Astrocyte (in vitro differentiated cells and primary cell): ENCODE measurements at regions not wholly inside any gene's neighbourhood (a gene's known extent, or its start where the extent isn't known, plus 50 kb on each side); places are given as distances from the start of the nearest gene placed in this dataset.

Experiments used
- DNase-seq: peaks from one replicate; pipeline ENCODE4 v3.0.0-alpha.2; 2010; ENCODE audit warnings: low read depth
- FAIRE-seq: peaks from 2 replicates; lab custom pipeline; 2011; peaks lifted over from hg19 to GRCh38; lab: Jason Lieb, UNC
- H2AFZ ChIP-seq: 2 replicates; pipeline ENCODE4 v1.6.0; 2012; ENCODE audit warnings: low read depth, low read length, inconsistent platforms
- H3K27ac ChIP-seq: 2 replicates; pipeline ENCODE4 v1.5.1; 2011; ENCODE audit warnings: low read depth, low read length, inconsistent platforms
- H3K27me3 ChIP-seq: 2 replicates; pipeline ENCODE4 v1.6.0; 2011; ENCODE audit warnings: low read length, inconsistent platforms; ENCODE audit not compliant: insufficient read depth
- H3K36me3 ChIP-seq: 2 replicates; pipeline ENCODE4 v1.5.1; 2011; ENCODE audit warnings: low read length, inconsistent platforms; ENCODE audit not compliant: insufficient read depth
- H3K4me1 ChIP-seq: 2 replicates; pipeline ENCODE4 v1.5.1; 2011; ENCODE audit warnings: low read length, inconsistent platforms; ENCODE audit not compliant: insufficient read depth
- H3K4me2 ChIP-seq: 2 replicates; pipeline ENCODE4 v1.6.0; 2012; ENCODE audit warnings: low read length, inconsistent platforms
- H3K4me3 ChIP-seq: 2 replicates; pipeline ENCODE4 v1.5.1; 2011; ENCODE audit warnings: low read depth, mild to moderate bottlenecking, low read length, inconsistent platforms; ENCODE audit not compliant: insufficient read depth
- H3K79me2 ChIP-seq: 2 replicates; pipeline ENCODE4 v1.6.0; 2012; ENCODE audit warnings: mild to moderate bottlenecking, low read length, inconsistent platforms; ENCODE audit not compliant: insufficient read depth
- H3K9ac ChIP-seq: 2 replicates; pipeline ENCODE4 v1.6.0; 2012; ENCODE audit warnings: mild to moderate bottlenecking, low read length, inconsistent platforms
- H3K9me3 ChIP-seq: 2 replicates; pipeline ENCODE4 v1.5.1; 2012; ENCODE audit warnings: low read depth, mild to moderate bottlenecking, low read length, inconsistent platforms; ENCODE audit not compliant: insufficient read depth
- H4K20me1 ChIP-seq: 2 replicates; pipeline ENCODE4 v1.6.0; 2012; ENCODE audit warnings: low read length, inconsistent platforms; ENCODE audit not compliant: insufficient read depth
- H3K27ac Mint-ChIP-seq: one replicate; pipeline ENCODE4 v1.8.0; 2021; ENCODE audit warnings: mild to moderate bottlenecking, mixed read lengths; ENCODE audit not compliant: unreplicated experiment
- H3K27me3 Mint-ChIP-seq: one replicate; pipeline ENCODE4 v1.8.0; 2021; ENCODE audit warnings: low read depth, mixed read lengths; ENCODE audit not compliant: unreplicated experiment
- H3K36me3 Mint-ChIP-seq: one replicate; pipeline ENCODE4 v1.8.0; 2021; ENCODE audit warnings: low read depth, mixed read lengths; ENCODE audit not compliant: unreplicated experiment
- H3K4me1 Mint-ChIP-seq: one replicate; pipeline ENCODE4 v1.8.0; 2021; ENCODE audit warnings: low read depth, mixed read lengths; ENCODE audit not compliant: unreplicated experiment
- H3K4me3 Mint-ChIP-seq: one replicate; pipeline ENCODE4 v1.8.0; 2021; ENCODE audit warnings: mild to moderate bottlenecking, moderate library complexity, mixed read lengths; ENCODE audit not compliant: unreplicated experiment
- H3K9me3 Mint-ChIP-seq: one replicate; pipeline ENCODE4 v1.8.0; 2021; ENCODE audit warnings: mild to moderate bottlenecking, mixed read lengths; ENCODE audit not compliant: unreplicated experiment
- CTCF ChIP-seq: IDR thresholded peaks from 2 replicates; pipeline ENCODE4 v1.5.1; 2011; ENCODE audit warnings: low read depth, mild to moderate bottlenecking, inconsistent platforms, low read length, moderate library complexity; ENCODE audit not compliant: insufficient read depth
- EZH2 ChIP-seq: IDR thresholded peaks from 2 replicates; pipeline ENCODE4 v1.6.1; 2012; ENCODE audit warnings: mild to moderate bottlenecking, low read length, inconsistent platforms; ENCODE audit not compliant: insufficient read depth

- Mint-ChIP-seq H3K27me3 (no peaks in the 10 kb centered on the region), H3K36me3 (peaks cover 2% of the 10 kb centered on the region), H3K4me3 (peak overlapping the region; percentile 28), H3K9me3 (peaks cover 3% of the 10 kb centered on the region), H3K27ac (peak overlapping the region; percentile 90), H3K4me1 (peaks cover 54% of the 10 kb centered on the region)
- Histone ChIP-seq H3K27me3 (no peaks in the 10 kb centered on the region), H2AFZ (no peak overlapping the region), H3K4me3 (peak overlapping the region; percentile 6), H3K9ac (peak overlapping the region; percentile 69), H3K4me1 (peaks cover 52% of the 10 kb centered on the region), H3K9me3 (no peaks in the 10 kb centered on the region), H3K79me2 (no peaks in the 10 kb centered on the region), H3K4me2 (peak overlapping the region; percentile 56), H3K36me3 (no peaks in the 10 kb centered on the region), H3K27ac (peak overlapping the region; percentile 91), H4K20me1 (no peaks in the 10 kb centered on the region)
- FAIRE-seq (peak; percentile 96), DNase-seq (peak; percentile 99)
- no peak for TF ChIP-seq CTCF
- no peak for TF ChIP-seq EZH2
Measured at GRCh38 chr2:226652369-226652768, 147.3 kb downstream of the IRS1 start.

- H3K4me1 ChIP-seq, result peaks cover 47% of the 10 kb centered on the region
- no peak for TF ChIP-seq EZH2
- no peak for TF ChIP-seq CTCF
- H2AFZ ChIP-seq, result peak overlapping the region; percentile 72
- peak overlapping the region; percentile 69 for H3K9ac ChIP-seq
- H3K4me1 Mint-ChIP-seq, result peaks cover 57% of the 10 kb centered on the region
- no peaks in the 10 kb centered on the region for H3K27me3 ChIP-seq
- no peaks in the 10 kb centered on the region for H3K27me3 Mint-ChIP-seq
- no peaks in the 10 kb centered on the region for H4K20me1 ChIP-seq
- H3K36me3 ChIP-seq, result no peaks in the 10 kb centered on the region
- peak overlapping the region; percentile 91 for H3K27ac ChIP-seq
- H3K4me2 ChIP-seq, result peak overlapping the region; percentile 56
- peak overlapping the region; percentile 96 for H3K27ac Mint-ChIP-seq
- H3K4me3 ChIP-seq, result no peak overlapping the region
- peaks cover 2% of the 10 kb centered on the region for H3K36me3 Mint-ChIP-seq
- no peaks in the 10 kb centered on the region for H3K9me3 ChIP-seq
- H3K79me2 ChIP-seq, result no peaks in the 10 kb centered on the region
- H3K4me3 Mint-ChIP-seq, result peak overlapping the region; percentile 51
- peak; percentile 99 for DNase-seq
- peak; percentile 99 for FAIRE-seq
- H3K9me3 Mint-ChIP-seq, result peaks cover 6% of the 10 kb centered on the region
Measured at GRCh38 chr2:226649871-226650660, 149.6 kb downstream of the IRS1 start.

GRCh38 chr2:226649201-226649600, 150.4 kb downstream of the IRS1 start:
- H2AFZ ChIP-seq, result no peak overlapping the region
- Mint-ChIP-seq H3K9me3 (peaks cover 6% of the 10 kb centered on the region), H3K27me3 (no peaks in the 10 kb centered on the region), H3K36me3 (peaks cover 2% of the 10 kb centered on the region), H3K4me1 (peaks cover 63% of the 10 kb centered on the region), H3K27ac (peak overlapping the region; percentile 96), H3K4me3 (no peak overlapping the region)
- no peak for TF ChIP-seq EZH2
- no peak for TF ChIP-seq CTCF
- no peaks in the 10 kb centered on the region for H3K79me2 ChIP-seq
- H3K36me3 ChIP-seq, result no peaks in the 10 kb centered on the region
- peaks cover 52% of the 10 kb centered on the region for H3K4me1 ChIP-seq
- H3K4me2 ChIP-seq, result no peak overlapping the region
- H3K4me3 ChIP-seq, result no peak overlapping the region
- H3K9ac ChIP-seq, result peak overlapping the region; percentile 63
- no peak for DNase-seq
- H3K27ac ChIP-seq, result peak overlapping the region; percentile 91
- no peaks in the 10 kb centered on the region for H3K27me3 ChIP-seq
- FAIRE-seq, result no peak
- H4K20me1 ChIP-seq, result no peaks in the 10 kb centered on the region
- no peaks in the 10 kb centered on the region for H3K9me3 ChIP-seq
